ENCODE measurements at regions not wholly inside any gene's neighbourhood (a gene's known extent, or its start where the extent isn't known, plus 50 kb on each side); places are given as distances from the start of the nearest gene placed in this dataset.

DNA sequence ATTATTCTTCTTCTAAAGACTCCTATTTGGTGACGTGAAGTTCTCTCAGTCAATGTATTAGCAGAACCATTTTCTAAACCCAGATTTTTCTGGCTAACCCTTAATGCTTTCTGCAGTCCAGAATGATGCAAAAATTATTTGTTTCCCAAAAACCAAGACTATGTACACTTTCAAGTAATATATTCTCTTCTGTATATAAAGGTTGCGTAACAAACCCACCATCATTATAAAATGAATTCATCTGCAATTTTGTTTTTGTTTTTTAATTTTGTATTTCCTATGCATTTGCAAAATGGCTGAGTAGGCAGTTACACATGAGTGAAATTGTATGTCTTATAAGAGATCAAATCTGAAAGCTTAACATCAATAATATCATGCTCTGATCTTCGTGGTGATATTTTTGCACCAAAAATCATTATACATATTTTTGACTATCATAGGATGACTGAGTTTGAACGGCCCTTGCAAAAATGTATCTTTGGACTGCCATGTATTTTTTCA is 593.6 kb downstream of the ZIC1 start:
- TF ChIP-seq CREB1 (IDR thresholded peaks at IDR 0.05; ENCODE audit: low read depth), result no peak
- TF ChIP-seq NFIC (IDR thresholded peaks at IDR 0.05), result no peak
- TF ChIP-seq, protein P1, sequence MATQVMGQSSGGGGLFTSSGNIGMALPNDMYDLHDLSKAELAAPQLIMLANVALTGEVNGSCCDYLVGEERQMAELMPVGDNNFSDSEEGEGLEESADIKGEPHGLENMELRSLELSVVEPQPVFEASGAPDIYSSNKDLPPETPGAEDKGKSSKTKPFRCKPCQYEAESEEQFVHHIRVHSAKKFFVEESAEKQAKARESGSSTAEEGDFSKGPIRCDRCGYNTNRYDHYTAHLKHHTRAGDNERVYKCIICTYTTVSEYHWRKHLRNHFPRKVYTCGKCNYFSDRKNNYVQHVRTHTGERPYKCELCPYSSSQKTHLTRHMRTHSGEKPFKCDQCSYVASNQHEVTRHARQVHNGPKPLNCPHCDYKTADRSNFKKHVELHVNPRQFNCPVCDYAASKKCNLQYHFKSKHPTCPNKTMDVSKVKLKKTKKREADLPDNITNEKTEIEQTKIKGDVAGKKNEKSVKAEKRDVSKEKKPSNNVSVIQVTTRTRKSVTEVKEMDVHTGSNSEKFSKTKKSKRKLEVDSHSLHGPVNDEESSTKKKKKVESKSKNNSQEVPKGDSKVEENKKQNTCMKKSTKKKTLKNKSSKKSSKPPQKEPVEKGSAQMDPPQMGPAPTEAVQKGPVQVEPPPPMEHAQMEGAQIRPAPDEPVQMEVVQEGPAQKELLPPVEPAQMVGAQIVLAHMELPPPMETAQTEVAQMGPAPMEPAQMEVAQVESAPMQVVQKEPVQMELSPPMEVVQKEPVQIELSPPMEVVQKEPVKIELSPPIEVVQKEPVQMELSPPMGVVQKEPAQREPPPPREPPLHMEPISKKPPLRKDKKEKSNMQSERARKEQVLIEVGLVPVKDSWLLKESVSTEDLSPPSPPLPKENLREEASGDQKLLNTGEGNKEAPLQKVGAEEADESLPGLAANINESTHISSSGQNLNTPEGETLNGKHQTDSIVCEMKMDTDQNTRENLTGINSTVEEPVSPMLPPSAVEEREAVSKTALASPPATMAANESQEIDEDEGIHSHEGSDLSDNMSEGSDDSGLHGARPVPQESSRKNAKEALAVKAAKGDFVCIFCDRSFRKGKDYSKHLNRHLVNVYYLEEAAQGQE (IDR thresholded peaks at IDR 0.05; ENCODE audit: low read depth), result no peak
- TF ChIP-seq FOXM1 (IDR thresholded peaks at IDR 0.05; ENCODE audit: borderline replicate concordance, low read depth), result no peak
- TF ChIP-seq YY1 (IDR thresholded peaks at IDR 0.05; ENCODE audit: low read depth), result no peak
- TF ChIP-seq ZBTB7A (IDR thresholded peaks at IDR 0.05; ENCODE audit: low read depth), result no peak

DNA sequence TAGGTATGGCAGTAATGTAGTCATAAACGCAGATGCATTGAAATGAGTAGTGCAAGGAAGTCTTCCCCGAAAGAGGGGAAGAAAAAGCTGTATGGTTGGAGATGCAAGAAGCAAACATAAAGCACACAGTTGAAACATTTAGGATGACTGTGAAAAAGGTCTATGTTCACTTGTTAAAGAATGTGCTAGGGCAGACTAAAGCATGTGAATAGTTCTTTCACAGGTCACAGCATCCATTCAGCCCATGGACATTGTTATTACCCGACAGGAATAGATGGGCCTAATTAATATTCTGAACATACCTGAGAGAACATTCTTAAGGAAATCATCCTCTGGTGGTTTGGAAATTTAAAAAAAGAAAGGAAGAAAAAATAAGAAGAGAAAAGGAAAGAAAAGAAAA is 595.2 kb downstream of the ZIC1 start:
- TF ChIP-seq ZBTB7A (IDR thresholded peaks at IDR 0.05; ENCODE audit: low read depth) (no peak), EGR1 (IDR thresholded peaks at IDR 0.05) (no peak), NFIC (IDR thresholded peaks at IDR 0.05) (no peak), YY1 (IDR thresholded peaks at IDR 0.05; ENCODE audit: low read depth) (no peak), FOXM1 (IDR thresholded peaks at IDR 0.05; ENCODE audit: borderline replicate concordance, low read depth) (no peak)
- TF ChIP-seq, protein P2, sequence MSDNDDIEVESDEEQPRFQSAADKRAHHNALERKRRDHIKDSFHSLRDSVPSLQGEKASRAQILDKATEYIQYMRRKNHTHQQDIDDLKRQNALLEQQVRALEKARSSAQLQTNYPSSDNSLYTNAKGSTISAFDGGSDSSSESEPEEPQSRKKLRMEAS (IDR thresholded peaks at IDR 0.05), result no peak
- TF ChIP-seq, protein P1 (IDR thresholded peaks at IDR 0.05; ENCODE audit: low read depth), result no peak

DNA sequence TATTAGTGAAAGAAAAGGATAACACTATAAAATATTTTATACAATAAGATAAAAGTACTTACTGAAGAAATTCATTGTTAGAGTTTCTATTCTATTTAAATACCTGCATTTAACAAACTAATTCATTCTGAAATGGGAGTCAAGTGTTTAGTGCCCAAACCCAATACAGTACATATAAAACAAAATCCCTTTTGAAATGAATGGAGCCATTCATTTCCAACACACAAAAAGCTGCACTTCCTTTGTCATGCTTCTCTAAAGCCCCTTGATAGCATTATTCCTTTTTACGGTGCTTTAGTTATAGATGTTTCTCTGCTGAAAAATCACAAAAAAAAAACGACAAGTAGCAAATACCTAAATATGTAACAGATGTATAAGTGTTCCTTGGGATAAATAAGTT is 596.3 kb downstream of the ZIC1 start:
- no peak for TF ChIP-seq EP300 (IDR thresholded peaks at IDR 0.05; ENCODE audit: borderline replicate concordance)

DNA sequence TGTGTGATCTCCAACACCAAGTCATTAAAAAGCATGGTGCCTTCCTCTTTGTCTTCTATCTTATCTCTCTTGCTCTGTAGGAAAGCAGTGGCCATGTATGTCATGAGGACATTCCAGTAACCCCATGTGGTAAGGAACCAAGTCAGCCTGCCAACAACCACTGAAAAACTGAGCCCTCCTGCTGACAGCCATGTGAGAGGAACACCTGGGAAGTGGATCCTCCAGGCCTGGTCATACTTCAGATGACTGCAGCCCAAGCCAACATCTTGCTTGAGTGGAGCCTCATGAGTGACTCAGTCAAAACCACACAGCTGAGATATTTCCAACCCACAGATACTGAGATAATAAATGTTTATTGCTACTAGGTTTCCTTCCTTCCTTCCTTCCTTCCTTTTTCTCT is 597.3 kb downstream of the ZIC1 start:
- TF ChIP-seq YY1 (IDR thresholded peaks at IDR 0.05; ENCODE audit: low read depth), result no peak
- TF ChIP-seq ZBTB7A (IDR thresholded peaks at IDR 0.05; ENCODE audit: low read depth), result no peak
- no peak for TF ChIP-seq TCF12 (IDR thresholded peaks at IDR 0.05; ENCODE audit: low read depth)
- TF ChIP-seq CEBPB (IDR thresholded peaks at IDR 0.05), result no peak
- no peak for TF ChIP-seq EP300 (IDR thresholded peaks at IDR 0.05; ENCODE audit: borderline replicate concordance)
- TF ChIP-seq FOXM1 (IDR thresholded peaks at IDR 0.05; ENCODE audit: borderline replicate concordance, low read depth), result no peak
- TF ChIP-seq NFIC (IDR thresholded peaks at IDR 0.05), result no peak
- TF ChIP-seq, protein P3, sequence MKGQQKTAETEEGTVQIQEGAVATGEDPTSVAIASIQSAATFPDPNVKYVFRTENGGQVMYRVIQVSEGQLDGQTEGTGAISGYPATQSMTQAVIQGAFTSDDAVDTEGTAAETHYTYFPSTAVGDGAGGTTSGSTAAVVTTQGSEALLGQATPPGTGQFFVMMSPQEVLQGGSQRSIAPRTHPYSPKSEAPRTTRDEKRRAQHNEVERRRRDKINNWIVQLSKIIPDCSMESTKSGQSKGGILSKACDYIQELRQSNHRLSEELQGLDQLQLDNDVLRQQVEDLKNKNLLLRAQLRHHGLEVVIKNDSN (IDR thresholded peaks at IDR 0.05), result no peak
- no peak for TF ChIP-seq CREB1 (IDR thresholded peaks at IDR 0.05; ENCODE audit: low read depth)
- TF ChIP-seq, protein P1 (IDR thresholded peaks at IDR 0.05; ENCODE audit: low read depth), result no peak
- TF ChIP-seq RAD21 (IDR thresholded peaks at IDR 0.05; ENCODE audit: low read depth), result no peak
- TF ChIP-seq, protein P2 (IDR thresholded peaks at IDR 0.05), result no peak
- TF ChIP-seq EGR1 (IDR thresholded peaks at IDR 0.05), result no peak

DNA sequence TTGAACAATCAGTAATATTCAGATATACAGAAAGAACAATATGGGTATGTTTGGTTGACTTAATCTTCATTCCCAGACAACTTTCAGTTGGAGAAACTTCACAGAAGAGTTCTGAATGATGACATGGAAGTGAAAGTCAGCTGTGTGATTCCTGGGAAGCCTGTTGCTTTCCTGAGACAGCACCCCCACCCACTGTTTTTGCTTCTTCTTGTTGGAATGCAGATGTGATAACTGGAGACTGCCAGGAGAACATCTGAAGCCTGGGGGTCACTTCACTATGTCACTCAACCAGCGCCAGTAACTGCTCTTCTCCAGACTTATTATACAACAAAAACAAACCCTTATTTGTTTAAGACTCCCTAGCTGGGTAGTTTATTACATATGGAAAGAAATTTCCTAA is 599.4 kb downstream of the ZIC1 start:
- TF ChIP-seq FOXM1 (IDR thresholded peaks at IDR 0.05; ENCODE audit: borderline replicate concordance, low read depth) (no peak), YY1 (IDR thresholded peaks at IDR 0.05; ENCODE audit: low read depth) (no peak), TCF12 (IDR thresholded peaks at IDR 0.05; ENCODE audit: low read depth) (no peak), TEAD4 (IDR thresholded peaks at IDR 0.05) (no peak), ZBTB7A (IDR thresholded peaks at IDR 0.05; ENCODE audit: low read depth) (no peak), NFIC (IDR thresholded peaks at IDR 0.05) (no peak), EP300 (IDR thresholded peaks at IDR 0.05; ENCODE audit: borderline replicate concordance) (no peak)
- TF ChIP-seq, protein P2 (IDR thresholded peaks at IDR 0.05), result no peak
- TF ChIP-seq, protein P3 (IDR thresholded peaks at IDR 0.05), result no peak
- TF ChIP-seq, protein P1 (IDR thresholded peaks at IDR 0.05; ENCODE audit: low read depth), result no peak
